HG02763 (cell line): ENCODE measurements at regions not wholly inside any gene's neighbourhood (a gene's known extent, or its start where the extent isn't known, plus 50 kb on each side); places are given as distances from the start of the nearest gene placed in this dataset.

Experiments
- ATAC-seq: cut with Tn5 transposase; IDR thresholded peaks from one replicate; pipeline ENCODE4 v1.9.1; 2021; ENCODE audit warnings: mild to moderate bottlenecking, moderate library complexity; ENCODE audit not compliant: unreplicated experiment

DNA sequence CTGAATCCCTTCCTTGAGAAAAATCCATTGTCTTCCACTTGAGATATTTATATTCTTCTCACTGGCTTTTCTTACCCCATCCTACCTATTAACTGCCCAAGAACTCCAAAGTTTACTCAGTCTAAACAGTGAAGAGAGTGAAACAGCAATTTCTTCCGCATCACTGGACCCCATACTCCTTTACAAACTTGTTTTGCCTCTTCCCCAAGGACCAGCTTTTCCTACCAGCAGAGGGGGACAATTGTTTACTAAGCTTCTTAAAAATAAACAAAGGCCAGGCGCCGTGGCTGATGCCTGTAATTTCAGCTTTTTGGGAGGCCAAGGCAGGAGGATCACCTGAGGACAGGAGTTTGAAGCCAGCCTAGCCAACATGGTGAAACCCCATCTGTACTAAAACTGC, 52.0 kb downstream of the LRATD1 start:
- no peak for ATAC-seq

DNA sequence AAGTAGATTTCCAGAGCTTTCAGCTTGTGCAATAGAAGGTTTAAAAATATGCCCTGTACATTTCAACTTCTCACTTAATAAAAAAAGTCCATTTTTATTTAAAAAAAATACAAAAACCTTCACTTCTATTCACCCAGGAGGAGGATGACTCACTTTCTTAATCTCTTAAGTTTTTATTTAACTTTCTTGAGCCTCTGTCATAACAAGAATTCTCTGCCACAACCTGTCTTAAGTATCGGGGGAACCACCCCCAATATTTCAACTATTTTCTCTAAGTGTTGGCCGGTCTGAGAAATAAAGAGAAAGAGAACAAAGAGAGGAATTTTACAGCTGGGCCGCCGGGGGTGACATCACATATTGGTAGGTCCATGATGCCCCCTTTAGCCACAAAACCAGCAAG, 58.4 kb downstream of the LRATD1 start:
- no peak for ATAC-seq

DNA sequence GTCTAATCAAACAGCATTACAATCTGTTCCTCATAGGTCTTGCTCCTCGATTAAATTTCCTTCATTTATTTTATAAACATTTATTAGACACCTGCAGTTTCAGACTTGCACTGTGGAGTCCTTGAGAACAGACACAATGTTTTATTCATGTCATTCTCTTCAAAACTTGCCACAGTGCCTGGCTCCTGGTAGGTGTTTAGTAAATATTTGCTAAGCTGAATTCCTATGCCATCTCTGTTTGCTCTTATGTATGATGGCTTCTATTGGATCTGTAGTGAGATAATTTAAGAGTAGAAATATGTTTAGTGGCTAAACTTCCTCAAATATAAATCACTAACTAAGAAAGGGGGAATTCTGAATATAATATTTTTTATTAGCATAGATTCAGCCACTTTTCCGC, 61.4 kb downstream of the LRATD1 start:
- no peak for ATAC-seq

DNA sequence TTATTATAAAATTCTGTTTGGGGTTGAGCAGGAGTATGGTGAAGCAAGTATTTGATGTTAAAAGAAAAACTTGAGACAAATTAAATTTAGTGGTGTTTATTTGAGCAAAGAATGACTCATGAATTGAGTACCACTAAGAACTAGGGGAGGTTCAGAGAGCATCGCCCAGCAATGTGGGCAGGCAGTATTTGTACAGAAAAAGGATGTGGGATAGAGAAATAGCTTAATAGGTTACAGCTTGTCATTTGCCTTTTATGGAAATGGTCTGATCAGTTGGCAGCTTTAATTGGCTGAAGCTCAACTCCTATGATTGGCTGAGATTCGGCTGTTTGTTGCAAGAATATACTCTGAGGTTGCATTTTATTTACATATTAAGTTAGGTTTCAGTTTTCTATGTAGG, 68.2 kb downstream of the LRATD1 start:
- ATAC-seq: no peak

DNA sequence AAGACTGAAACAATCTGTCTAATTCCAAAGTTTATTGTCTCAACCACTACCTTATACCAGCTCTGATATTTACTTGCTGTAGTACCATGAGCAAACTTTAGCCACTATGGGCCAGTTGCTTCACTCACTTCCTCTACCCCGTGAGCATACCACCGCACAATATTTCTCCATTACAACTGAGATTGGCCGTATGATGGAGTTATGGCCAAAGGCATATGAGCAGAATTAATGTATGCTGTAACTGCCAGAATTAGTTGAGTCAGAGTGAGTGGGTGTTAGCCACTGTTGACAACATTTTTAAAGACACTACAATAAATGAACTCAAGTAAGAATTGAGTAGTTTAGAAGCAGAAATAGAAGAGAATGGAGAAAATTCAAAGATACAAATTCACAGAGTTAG, 69.7 kb downstream of the LRATD1 start:
- ATAC-seq: no peak

DNA sequence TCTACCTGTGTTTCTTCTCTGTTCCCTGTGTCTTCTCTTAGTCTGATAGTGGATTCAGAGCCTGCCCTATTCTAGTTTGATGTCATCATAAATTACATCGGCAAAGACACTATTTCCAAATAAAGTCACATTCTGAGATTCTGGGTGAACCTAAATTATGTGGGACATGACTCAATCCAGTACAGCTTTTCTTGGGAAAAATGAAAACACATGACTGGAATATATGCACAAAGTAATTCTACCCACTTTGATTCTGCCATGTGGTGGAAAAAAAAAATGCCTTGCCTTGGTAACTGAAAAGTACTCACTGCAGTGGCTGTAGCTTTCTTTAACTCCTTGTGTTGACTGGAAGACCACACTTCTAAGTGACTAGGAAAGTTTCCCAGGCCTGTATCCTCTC, 73.7 kb downstream of the LRATD1 start:
- ATAC-seq: no peak

DNA sequence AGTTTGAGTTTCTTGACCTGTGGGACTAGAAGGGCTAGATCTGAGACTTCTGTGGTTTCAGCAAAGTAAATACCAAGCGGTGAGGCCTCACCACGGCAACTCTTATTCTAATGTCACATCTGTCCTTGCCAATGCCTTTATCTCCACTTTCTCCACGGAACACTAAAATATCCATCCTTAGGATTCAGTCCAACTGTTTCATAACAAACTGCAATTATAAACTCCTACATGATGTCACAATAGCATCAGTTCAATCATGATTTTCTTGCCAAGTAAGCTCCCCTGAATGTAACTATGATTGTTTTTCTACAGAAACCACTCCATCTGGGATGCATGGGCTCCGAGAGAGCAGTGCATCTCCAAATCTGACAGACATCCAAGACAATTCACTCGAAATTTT, 79.6 kb downstream of the LRATD1 start:
- ATAC-seq: no peak

DNA sequence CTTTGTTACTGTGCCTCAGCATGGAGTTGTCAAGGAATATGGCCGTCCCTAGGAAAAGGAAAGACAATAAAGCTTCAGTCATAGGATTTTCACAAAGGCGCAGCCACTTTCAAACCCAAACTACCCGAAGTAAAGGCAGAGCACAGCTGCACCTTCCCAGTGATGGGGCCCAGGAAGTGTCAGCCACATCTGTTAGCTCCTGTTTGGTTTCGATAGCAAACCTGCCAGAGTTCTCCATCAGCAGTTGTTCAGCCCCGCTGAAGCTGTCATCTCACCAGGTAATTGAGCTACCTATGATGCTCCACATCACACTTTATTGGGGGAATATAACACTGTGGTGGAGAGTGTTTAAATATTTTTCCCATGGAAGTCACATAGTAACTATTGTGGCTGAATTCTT, 80.7 kb downstream of the LRATD1 start:
- no peak for ATAC-seq

DNA sequence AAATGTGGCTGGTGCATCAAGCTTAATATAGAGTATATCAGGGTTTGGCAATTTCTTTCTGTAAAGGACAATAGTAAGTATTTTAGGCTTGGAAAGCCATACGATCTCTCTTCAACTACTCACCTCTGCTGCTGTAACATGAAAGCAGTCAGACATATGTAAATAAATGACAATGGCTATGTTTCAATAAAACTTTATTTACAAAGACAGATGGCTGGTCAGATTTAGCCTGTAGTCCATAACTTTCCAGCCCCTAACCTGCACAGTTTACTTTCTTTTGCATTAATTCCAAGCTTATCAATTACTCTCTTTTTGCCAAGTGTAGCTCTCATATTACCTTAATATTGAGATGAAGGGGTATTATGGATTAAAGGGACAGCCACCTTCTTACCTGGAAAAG, 83.1 kb downstream of the LRATD1 start:
- no peak for ATAC-seq

DNA sequence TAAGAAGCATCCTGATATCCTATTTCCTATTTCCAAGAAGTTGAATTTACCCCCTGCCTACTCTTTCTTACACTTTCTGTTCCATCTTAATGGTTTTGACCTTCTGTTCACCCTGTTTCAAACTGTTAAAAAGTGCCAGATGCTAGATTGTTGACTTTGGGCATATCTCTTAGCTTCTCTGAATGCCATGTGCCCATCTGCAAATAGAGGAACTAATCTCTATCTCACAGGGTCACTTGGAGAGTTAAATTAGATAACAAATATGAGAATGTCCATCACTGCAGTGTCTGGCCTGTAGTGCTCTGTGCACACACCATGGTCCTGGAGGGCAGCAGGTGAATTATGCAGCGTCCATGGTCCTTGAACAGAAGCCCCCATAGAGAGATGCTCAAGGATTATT, 83.8 kb downstream of the LRATD1 start:
- no peak for ATAC-seq

DNA sequence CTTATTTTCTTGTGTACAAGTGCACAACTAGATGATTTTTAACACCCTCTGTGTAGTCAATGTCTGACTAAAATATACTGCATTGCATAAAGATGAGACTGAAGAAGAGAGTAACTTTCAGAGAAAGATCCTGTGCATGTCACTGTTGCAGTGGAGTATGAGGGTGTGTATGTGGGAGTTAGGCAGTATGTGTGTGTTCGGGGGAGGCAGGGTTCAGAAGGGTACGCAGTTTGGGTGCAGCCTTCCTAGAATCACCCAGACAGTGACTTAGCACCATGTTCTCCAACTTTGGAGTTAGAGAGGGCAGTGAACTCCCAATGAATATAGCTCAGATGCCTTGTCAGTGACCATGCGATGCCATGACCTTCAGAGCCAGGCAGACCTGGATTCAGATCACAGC, 84.6 kb downstream of the LRATD1 start:
- ATAC-seq: no peak

DNA sequence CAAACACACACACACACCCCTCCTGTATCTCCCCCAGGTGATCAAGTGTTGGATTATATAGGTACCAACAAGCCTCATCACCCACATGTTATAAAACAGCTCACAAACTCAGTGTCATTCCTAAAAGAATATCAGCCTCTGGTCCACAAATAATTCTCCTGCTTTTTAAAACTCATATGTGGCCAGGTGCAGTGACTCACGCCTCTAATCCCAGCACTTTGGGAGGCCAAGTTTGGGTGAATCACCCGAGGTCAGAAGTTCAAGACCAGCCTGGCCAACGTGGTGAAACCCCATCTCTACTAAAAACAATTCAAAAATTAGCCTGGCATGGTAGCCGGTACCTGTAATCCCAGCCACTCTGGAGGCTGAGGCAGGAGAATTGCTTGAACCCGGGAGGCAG, 87.8 kb downstream of the LRATD1 start:
- no peak for ATAC-seq

DNA sequence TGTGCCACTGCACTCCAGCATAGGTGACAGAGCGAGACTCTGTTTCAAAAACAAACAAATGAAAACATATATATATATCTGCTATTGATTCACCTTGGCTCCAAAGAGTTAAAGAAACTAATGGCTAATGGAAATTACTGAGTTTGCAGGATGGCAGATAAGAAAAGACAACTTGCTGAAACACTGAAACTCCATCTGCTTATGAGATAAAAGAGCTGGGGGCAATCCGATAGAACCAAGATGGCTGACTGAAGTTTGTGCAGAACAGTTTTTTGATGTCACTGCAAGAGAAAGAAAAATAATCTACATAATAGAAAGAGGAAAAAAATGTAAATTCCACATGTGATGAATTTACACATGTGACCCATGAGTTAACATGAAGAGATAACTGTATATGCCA, 88.2 kb downstream of the LRATD1 start:
- no peak for ATAC-seq

DNA sequence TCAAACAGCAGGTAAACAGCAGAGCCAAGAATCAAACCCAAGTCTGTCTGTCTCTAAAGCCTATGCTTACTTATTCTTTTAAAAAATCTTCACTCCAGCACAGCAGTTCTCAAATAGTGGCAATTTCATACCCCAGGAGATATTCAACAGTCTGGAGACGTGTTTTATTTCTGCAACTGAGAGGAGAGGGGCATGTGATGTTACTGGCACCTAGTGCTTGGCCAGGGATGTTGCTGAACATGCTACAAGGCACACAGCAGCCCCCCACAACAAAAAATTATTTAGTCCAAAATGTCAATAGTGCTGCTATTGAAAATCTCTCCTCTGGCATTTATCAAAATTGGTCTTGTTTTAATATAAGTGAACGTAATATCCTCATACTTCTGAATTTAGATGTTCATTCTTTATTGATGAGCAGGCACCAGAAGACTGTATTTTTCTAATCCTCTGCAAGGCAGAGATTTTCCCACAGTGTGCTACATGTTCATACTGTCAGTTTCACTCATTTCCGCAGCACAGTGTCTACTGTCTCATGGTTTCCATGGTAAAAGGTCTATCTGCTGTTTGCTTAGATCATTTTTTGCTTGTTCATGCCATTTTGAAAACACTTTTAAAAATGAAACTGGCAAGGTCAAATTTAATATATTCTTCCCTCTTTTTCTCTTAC, 90.5 kb downstream of the LRATD1 start:
- no peak for ATAC-seq

DNA sequence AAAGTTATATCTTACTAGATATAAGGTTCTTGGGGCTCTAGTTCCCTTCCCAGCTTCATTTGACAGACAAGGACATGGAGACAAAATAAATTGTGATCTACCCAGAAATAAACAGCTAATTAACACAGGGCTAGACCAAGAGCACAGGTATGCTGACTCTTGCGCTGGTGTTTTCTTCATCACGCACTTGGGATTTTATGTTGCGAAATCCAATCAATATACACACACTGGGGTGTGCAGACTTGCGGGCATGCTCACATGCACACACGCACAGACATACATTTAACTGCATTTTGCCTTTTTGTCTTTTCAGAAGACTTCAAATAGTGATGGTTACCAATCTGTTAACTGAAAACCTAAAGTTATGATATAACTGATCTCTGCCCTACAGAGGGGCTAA, 91.2 kb downstream of the LRATD1 start:
- ATAC-seq: no peak

DNA sequence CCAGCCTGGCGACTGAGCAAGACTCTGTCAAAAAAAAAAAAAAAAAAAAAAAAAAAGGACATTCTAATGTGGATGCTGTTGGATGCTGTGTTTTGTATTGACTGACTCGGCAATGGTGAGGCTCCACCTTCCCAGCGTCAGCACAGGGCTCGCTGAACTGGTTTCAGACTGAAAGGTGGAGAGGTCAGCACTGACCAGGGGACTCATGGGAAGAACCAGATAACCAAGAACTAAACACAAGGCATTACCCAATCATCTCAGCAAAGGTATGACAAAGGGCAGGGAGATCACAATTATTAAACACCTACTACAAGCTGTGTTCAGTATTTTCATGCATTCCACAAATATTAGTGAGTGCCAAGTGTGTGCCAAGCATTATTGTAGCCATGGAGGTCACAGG, 103.2 kb downstream of the LRATD1 start:
- ATAC-seq: no peak

DNA sequence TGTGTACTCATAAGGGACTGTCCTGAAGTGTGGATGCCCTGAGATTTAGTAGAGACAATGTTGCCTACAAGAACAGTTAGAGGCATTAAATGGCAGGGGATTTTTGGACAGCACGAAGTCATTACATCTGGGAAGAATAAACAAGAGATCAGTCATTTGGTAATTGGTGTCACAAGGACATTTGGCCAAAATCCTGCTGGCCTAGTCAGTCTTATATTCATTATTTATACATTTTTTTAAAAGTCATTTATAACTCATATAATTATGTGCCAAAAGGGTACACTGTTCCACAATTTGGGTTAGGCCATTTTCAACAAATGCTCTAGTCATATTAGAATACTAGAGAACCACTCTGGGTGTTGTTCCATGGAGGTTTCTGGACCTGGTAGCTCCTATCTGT, 104.7 kb downstream of the LRATD1 start:
- no peak for ATAC-seq

DNA sequence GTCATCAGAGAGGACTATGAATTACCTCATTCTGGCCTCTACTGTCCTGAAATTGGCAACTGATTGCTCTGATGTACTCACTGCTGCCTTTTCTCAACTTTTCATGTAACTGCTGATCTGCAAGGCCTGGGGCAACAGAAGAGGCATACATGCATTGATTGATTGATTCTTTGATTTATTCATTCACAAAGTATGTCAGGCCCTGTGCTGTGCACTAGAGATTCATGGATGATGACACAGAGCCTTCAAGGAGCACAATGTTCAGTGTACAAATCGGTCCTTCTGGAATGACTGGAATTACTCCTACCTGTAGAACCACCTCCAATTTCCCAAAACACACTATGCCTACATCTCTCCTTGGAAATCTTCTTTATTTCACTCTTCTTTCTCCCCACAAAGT, 111.3 kb downstream of the LRATD1 start:
- no peak for ATAC-seq

DNA sequence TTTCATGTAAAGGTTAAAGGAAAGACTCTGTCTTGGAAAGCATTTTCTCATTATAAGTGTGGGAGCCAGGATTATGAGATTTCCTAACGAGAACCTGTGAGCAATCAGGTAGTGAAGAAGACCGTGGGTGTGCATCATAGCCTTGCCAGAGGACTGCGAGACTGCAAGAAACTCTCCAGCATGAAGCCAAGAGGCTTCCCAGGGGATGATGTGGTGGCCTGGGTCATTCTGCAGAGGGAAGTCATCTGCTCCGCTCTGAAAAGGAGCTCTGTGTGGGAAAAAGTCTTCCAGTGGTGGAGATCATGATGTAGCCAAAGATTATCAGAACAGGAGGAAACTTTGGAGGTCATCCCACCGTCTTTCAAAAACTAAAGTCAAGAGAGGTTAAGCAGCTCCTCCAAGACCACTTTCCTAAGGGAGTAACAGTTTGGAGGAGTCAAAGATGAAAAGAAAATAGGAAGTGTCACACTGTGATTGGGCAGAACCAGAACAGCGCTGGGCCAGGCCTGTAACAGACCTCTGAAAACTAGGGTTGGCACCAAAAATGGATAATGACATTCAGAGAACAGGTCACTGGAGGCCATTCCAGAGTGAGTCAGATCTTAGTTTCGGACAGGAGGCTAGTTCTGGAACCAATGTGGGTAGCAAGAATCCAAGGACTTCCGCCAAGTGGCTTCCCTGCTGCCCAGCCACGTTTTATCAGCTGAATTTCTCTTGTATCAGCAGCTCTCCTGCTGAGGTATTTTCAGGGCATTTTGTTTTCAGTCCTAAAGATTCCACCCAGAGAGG, 113.0 kb downstream of the LRATD1 start:
- ATAC-seq: no peak

DNA sequence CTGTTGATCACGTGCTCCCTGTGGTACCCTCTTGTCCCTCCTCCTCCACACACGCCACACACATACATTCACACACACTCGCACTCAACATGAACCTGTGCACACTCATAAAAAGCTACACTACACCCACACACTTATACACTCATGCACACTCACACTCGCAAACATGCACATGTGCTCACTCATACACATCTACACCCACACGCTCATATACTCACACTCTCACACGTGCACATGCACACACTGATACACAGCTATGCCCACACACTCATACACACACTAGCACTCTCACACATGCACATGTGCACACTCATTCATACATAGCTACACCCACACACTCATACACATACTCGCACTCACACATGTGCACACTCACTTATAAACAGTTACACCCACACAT, 113.6 kb downstream of the LRATD1 start:
- ATAC-seq: no peak

DNA sequence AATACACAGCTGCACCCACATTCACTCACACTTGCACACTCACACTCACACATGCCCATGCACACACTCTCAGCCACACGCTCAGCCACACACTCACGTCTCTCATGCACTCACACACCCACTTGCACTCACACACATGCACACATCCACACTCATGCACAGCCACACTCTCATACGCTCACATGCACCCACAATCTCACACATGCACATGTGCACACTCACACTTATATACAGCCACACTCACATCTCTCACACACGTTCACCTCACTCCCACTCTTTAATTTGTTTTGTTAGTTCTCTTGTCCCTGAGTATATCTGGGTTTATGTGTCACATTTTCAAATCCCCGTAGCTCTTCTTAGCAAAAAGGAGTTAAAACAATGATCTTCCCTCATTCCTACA, 114.9 kb downstream of the LRATD1 start:
- no peak for ATAC-seq

DNA sequence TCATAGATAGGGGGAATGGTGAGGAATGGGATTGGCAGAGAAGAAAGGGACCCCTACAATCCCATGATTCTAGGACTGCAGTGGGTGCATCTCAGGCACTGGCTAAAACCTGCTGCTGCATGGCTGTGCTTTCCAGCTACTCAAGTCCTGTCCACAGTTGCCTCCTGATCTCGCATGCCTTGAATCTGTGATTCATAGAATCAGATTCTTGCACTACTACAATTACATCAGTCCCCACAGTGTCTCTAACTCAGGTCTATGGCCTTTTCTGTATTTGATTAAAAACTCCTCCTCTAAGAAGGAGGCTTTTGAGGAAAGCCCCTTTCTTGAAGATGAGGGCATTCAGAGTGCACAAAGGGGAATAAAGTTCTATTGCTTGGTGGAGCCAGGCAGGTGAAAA, 117.4 kb downstream of the LRATD1 start:
- no peak for ATAC-seq

DNA sequence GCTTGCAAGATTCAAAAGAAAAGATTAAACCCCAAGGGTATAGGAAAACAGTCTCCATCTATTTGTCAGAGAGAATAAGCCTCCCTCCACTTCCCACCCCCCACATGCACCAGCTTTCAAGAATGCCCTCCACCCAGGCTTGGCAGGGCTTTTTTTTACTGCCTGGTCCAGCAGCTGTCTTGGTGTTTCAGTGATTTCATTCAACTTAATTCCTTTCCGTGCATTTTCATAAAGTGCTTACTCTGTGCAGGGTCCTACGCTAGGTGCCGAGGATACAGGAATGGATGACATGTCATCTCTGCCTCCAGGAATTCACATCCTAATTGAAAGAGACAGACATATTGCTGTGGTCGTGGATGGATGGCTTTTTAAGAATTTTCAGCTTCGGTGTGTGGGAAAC, 117.9 kb downstream of the LRATD1 start:
- ATAC-seq: no peak
